ENCODE measurements at regions not wholly inside any gene's neighbourhood (a gene's known extent, or its start where the extent isn't known, plus 50 kb on each side); places are given as distances from the start of the nearest gene placed in this dataset.

GRCh38 chr2:150735894-150736498 is 248.5 kb upstream of the RND3 start:
- TF ChIP-seq ZBTB7A (IDR thresholded peaks at IDR 0.05; ENCODE audit: low read depth) (no peak), MAX (IDR thresholded peaks at IDR 0.05) (no peak), EGR1 (IDR thresholded peaks at IDR 0.05) (no peak), TEAD4 (IDR thresholded peaks at IDR 0.05) (no peak), YY1 (IDR thresholded peaks at IDR 0.05; ENCODE audit: low read depth) (no peak), REST (IDR thresholded peaks at IDR 0.05; ENCODE audit: low read depth) (no peak), RAD21 (IDR thresholded peaks at IDR 0.05; ENCODE audit: low read depth) (no peak), EP300 (IDR thresholded peaks at IDR 0.05; ENCODE audit: borderline replicate concordance) (no peak), TAF1 (IDR thresholded peaks at IDR 0.05; ENCODE audit: low read depth) (no peak), CEBPB (IDR thresholded peaks at IDR 0.05) (no peak), FOXM1 (IDR thresholded peaks at IDR 0.05; ENCODE audit: borderline replicate concordance, low read depth) (no peak), TCF12 (IDR thresholded peaks at IDR 0.05; ENCODE audit: low read depth) (no peak)
